ENCODE measurements at regions not wholly inside any gene's neighbourhood (a gene's known extent, or its start where the extent isn't known, plus 50 kb on each side); places are given as distances from the start of the nearest gene placed in this dataset.

DNA sequence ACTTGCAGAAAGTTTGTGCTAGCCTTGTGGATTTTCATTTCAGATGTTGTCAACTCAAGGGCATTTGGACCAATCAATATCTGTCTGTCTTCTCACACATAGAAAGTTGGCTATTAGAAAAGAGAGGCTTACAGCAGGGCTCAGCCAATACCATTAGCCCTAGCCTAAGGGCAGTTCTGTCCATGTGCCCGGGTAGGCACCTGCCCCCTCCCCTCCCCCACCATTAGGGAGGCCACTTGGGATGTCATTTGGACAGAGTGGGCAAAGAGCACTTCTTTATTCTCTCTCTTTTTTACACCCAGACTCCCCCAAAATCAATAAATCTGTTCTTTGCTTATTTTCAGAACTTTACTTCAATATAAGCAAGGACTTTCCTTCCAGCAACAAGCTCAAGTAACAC lies 188.5 kb upstream of the MKI67 start:
- Mint-ChIP-seq H3K4me3 (ENCODE audit: unreplicated experiment) (peak overlapping the region; percentile 40), H3K36me3 (ENCODE audit: unreplicated experiment) (no peaks in the 10 kb centered on the region), H3K27ac (ENCODE audit: unreplicated experiment) (peak overlapping the region; percentile 88), H3K4me1 (ENCODE audit: low read depth, unreplicated experiment) (peaks cover 48% of the 10 kb centered on the region), H3K9me3 (ENCODE audit: unreplicated experiment) (no peaks in the 10 kb centered on the region), H3K27me3 (ENCODE audit: unreplicated experiment) (peaks cover 2% of the 10 kb centered on the region)
- TF ChIP-seq, protein P1, sequence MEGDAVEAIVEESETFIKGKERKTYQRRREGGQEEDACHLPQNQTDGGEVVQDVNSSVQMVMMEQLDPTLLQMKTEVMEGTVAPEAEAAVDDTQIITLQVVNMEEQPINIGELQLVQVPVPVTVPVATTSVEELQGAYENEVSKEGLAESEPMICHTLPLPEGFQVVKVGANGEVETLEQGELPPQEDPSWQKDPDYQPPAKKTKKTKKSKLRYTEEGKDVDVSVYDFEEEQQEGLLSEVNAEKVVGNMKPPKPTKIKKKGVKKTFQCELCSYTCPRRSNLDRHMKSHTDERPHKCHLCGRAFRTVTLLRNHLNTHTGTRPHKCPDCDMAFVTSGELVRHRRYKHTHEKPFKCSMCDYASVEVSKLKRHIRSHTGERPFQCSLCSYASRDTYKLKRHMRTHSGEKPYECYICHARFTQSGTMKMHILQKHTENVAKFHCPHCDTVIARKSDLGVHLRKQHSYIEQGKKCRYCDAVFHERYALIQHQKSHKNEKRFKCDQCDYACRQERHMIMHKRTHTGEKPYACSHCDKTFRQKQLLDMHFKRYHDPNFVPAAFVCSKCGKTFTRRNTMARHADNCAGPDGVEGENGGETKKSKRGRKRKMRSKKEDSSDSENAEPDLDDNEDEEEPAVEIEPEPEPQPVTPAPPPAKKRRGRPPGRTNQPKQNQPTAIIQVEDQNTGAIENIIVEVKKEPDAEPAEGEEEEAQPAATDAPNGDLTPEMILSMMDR (IDR thresholded peaks at IDR 0.05; ENCODE audit: partially characterized antibody, unreplicated experiment) = no peak
- peak; percentile 82 for DNase-seq

DNA sequence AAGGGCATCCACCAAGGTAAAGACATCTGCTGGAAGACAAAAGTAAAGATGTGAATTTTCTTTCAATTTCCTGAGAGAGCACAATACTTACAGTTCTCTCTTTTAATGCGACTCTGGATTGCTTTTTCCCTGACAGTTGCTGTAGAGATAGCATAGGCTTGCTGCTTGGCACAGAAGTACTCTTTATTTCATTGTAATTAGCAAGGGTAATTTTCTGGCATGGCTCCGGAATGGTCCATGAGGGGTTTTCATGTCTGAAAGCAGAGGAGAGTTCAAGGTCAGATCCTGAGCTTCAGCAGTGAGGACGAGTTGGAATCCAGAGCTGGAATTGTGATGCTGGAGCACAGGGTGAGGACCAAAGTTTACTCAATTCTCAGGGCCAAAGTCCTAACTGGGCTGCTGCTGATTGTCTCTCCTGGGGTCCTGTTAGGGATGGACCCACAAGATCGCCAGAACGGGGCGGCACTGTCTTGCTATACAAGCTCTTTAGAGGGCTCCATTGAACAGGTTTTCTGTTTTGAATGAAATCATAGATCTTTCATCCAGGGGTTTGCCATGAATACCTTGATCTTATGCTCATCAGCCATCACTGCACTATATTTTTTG lies 190.0 kb upstream of the MKI67 start:
- Mint-ChIP-seq H3K4me3 (ENCODE audit: unreplicated experiment) (no peak overlapping the region), H3K27me3 (ENCODE audit: unreplicated experiment) (peaks cover 2% of the 10 kb centered on the region), H3K36me3 (ENCODE audit: unreplicated experiment) (no peaks in the 10 kb centered on the region), H3K9me3 (ENCODE audit: unreplicated experiment) (no peaks in the 10 kb centered on the region), H3K27ac (ENCODE audit: unreplicated experiment) (peak overlapping the region; percentile 88), H3K4me1 (ENCODE audit: low read depth, unreplicated experiment) (peaks cover 47% of the 10 kb centered on the region)
- TF ChIP-seq, protein P1 (IDR thresholded peaks at IDR 0.05; ENCODE audit: partially characterized antibody, unreplicated experiment) = no peak
- no peak for DNase-seq

DNA sequence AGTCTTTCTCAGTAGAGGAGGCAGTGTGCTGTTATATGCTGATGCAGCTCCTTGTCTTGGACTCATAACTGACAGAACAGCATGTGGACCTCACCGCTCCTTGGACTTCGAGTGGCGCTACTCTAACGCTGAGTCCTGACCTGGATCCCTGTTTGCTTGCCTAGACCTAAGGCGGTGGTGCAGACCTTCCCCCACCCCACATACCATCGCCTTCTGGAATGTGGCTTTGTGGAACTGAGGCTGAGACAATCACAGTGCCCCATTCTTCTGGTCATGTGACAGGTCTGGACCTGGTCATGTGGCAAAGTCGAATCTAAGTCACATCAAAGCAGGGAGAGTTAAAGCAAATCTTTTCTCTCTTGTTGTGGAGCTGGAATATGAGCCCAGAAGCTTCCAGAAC lies 190.7 kb upstream of the MKI67 start:
- DNase-seq = no peak
- H3K36me3 Mint-ChIP-seq (ENCODE audit: unreplicated experiment) = no peaks in the 10 kb centered on the region
- H3K4me3 Mint-ChIP-seq (ENCODE audit: unreplicated experiment) = no peak overlapping the region
- TF ChIP-seq, protein P1 (IDR thresholded peaks at IDR 0.05; ENCODE audit: partially characterized antibody, unreplicated experiment) = no peak
- H3K9me3 Mint-ChIP-seq (ENCODE audit: unreplicated experiment) = no peaks in the 10 kb centered on the region
- H3K4me1 Mint-ChIP-seq (ENCODE audit: low read depth, unreplicated experiment) = peaks cover 41% of the 10 kb centered on the region
- peaks cover 2% of the 10 kb centered on the region for H3K27me3 Mint-ChIP-seq (ENCODE audit: unreplicated experiment)
- H3K27ac Mint-ChIP-seq (ENCODE audit: unreplicated experiment) = no peak overlapping the region

DNA sequence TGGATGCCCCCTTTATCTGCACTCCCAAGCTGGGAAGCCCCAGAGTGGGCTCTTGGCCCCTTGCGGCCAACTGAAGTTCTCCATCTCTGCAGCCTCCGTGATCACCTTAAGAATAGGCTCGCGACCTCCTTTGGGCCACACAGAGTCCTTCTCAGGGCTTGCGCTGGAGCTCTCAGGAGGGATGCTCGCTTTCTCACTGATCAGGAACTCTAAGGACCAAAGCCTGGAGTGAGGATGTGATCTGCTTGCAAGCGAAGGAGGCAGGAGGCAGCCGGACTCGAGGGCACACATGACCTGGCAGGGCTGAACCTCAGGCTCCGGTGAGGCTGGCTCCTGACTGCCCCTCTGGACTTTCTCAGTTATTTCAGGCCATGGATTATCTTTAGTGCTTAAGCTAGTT lies 192.1 kb upstream of the MKI67 start:
- Mint-ChIP-seq H3K9me3 (ENCODE audit: unreplicated experiment) (no peaks in the 10 kb centered on the region), H3K4me1 (ENCODE audit: low read depth, unreplicated experiment) (peaks cover 36% of the 10 kb centered on the region), H3K36me3 (ENCODE audit: unreplicated experiment) (no peaks in the 10 kb centered on the region), H3K27me3 (ENCODE audit: unreplicated experiment) (no peaks in the 10 kb centered on the region), H3K4me3 (ENCODE audit: unreplicated experiment) (no peak overlapping the region), H3K27ac (ENCODE audit: unreplicated experiment) (no peak overlapping the region)
- DNase-seq = no peak
- TF ChIP-seq, protein P1 (IDR thresholded peaks at IDR 0.05; ENCODE audit: partially characterized antibody, unreplicated experiment) = no peak

DNA sequence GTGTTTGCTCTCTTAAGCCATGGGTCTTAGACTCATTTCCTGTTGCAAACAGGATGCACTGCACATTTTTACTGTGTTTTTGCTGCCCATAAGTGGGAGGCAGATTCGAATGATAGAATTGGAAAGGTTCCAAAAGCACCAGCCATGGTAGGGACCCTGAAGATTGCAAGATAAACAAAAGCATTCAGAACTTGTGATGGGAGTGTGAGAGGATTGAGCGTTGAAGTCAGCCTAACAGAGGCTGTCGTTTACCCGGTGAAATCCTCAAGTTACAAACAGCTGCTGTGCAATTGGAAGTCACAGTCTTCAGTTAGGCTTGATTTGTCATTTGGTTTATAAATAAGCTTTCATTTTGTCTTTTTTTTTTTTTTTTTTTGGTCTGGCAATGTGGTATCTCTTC lies 192.7 kb upstream of the MKI67 start:
- Mint-ChIP-seq H3K27me3 (ENCODE audit: unreplicated experiment) (no peaks in the 10 kb centered on the region), H3K27ac (ENCODE audit: unreplicated experiment) (no peak overlapping the region), H3K4me3 (ENCODE audit: unreplicated experiment) (no peak overlapping the region), H3K9me3 (ENCODE audit: unreplicated experiment) (no peaks in the 10 kb centered on the region), H3K4me1 (ENCODE audit: low read depth, unreplicated experiment) (peaks cover 31% of the 10 kb centered on the region), H3K36me3 (ENCODE audit: unreplicated experiment) (no peaks in the 10 kb centered on the region)
- DNase-seq = no peak
- TF ChIP-seq, protein P1 (IDR thresholded peaks at IDR 0.05; ENCODE audit: partially characterized antibody, unreplicated experiment) = no peak
